Fibroblast of lung (primary cell): ENCODE measurements at regions not wholly inside any gene's neighbourhood (a gene's known extent, or its start where the extent isn't known, plus 50 kb on each side); places are given as distances from the start of the nearest gene placed in this dataset.

ENCODE experiments used
- DNase-seq, 2 donors: peaks; one replicate each; pipeline versions ENCODE4 v3.0.0 to v3.0.0-alpha.2; 2010; ENCODE audit warnings: low read depth in 2 of 2
- H2AFZ ChIP-seq: 2 replicates; pipeline ENCODE4 v1.5.1; 2012; ENCODE audit warnings: low read length, control low read depth, inconsistent platforms
- H3K27ac ChIP-seq: 2 replicates; pipeline ENCODE4 v1.5.1; 2011; ENCODE audit warnings: low read length, control low read depth; ENCODE audit not compliant: insufficient read depth
- H3K27me3 ChIP-seq: 2 replicates; pipeline ENCODE4 v1.5.1; 2011; ENCODE audit warnings: mild to moderate bottlenecking, low read length; ENCODE audit not compliant: control insufficient read depth, insufficient read depth
- H3K36me3 ChIP-seq: 2 replicates; pipeline ENCODE4 v1.5.1; 2011; ENCODE audit warnings: low read length; ENCODE audit not compliant: control insufficient read depth, insufficient read depth
- H3K4me1 ChIP-seq: 2 replicates; pipeline ENCODE4 v1.5.1; 2011; ENCODE audit warnings: low read length; ENCODE audit not compliant: control insufficient read depth, insufficient read depth; ENCODE audit errors: extremely low read depth
- H3K4me2 ChIP-seq: 2 replicates; pipeline ENCODE4 v1.5.1; 2011; ENCODE audit warnings: low read length, control low read depth; ENCODE audit not compliant: insufficient read depth; ENCODE audit errors: extremely low read depth
- H3K4me3 ChIP-seq, 4 experiments: fragments of 200-600 bp in 1 of 4; sonication (generic) in 1 of 4; replicated peaks in 1 of 4; 2 replicates each; pipeline ENCODE4 v1.5.1; 2011 to 2016; ENCODE audit warnings: low read length in 4 of 4, low read depth in 3 of 4, mild to moderate bottlenecking in 3 of 4, control low read depth in 2 of 4, inconsistent platforms in 1 of 4, mixed read lengths in 1 of 4; ENCODE audit not compliant: insufficient read depth in 1 of 4; ENCODE audit errors: control extremely low read depth in 1 of 4
- H3K79me2 ChIP-seq: 2 replicates; pipeline ENCODE4 v1.5.1; 2012; ENCODE audit warnings: mild to moderate bottlenecking, low read length, inconsistent platforms; ENCODE audit not compliant: control insufficient read depth, insufficient read depth
- H3K9ac ChIP-seq: 2 replicates; pipeline ENCODE4 v1.5.1; 2011; ENCODE audit warnings: mild to moderate bottlenecking, low read length, control low read depth; ENCODE audit not compliant: insufficient read depth
- H3K9me3 ChIP-seq: 2 replicates; pipeline ENCODE4 v1.5.1; 2012; ENCODE audit warnings: low read depth, low read length; ENCODE audit not compliant: control insufficient read depth, insufficient read depth
- H4K20me1 ChIP-seq: 2 replicates; pipeline ENCODE4 v1.5.1; 2011; ENCODE audit warnings: low read length; ENCODE audit not compliant: control insufficient read depth, insufficient read depth; ENCODE audit errors: extremely low read depth
- CTCF ChIP-seq, 2 donors: IDR thresholded peaks in 1 of 2; conservative IDR thresholded peaks in 1 of 2; 1 replicate in 1 of 2; 2 replicates in 1 of 2; pipeline ENCODE4 v1.5.1; 2011 to 2012; ENCODE audit warnings: low read length in 2 of 2, control low read depth in 1 of 2, inconsistent platforms in 1 of 2, low read depth in 1 of 2, mild to moderate bottlenecking in 1 of 2
- EZH2 ChIP-seq: IDR thresholded peaks from 2 replicates; pipeline ENCODE4 v1.5.1; 2012; ENCODE audit warnings: low read length, control low read depth, mild to moderate bottlenecking; ENCODE audit errors: missing control alignments

GRCh38 chr14:26709019-26709418 is 111.2 kb upstream of the NOVA1 start:
- Histone ChIP-seq H3K9ac (no peak overlapping the region), H3K4me1 (no peaks in the 10 kb centered on the region), H3K36me3 (no peaks in the 10 kb centered on the region), H3K27me3 (no peaks in the 10 kb centered on the region), H3K4me2 (no peak overlapping the region), H2AFZ (no peak overlapping the region), H3K9me3 (no peaks in the 10 kb centered on the region), H3K27ac (no peak overlapping the region), H3K4me3 (no peak overlapping the region), H3K79me2 (no peaks in the 10 kb centered on the region), H4K20me1 (no peaks in the 10 kb centered on the region)
- no peak for TF ChIP-seq CTCF (conservative IDR thresholded peaks at IDR 0.05 in 1 of 2, IDR thresholded peaks at IDR 0.05 in 1 of 2; ENCODE audit: low read depth in 1 of 2, low read length in 2 of 2)
- TF ChIP-seq EZH2: no peak
- peak; percentile 17 to 71 for DNase-seq

GRCh38 chr14:26719514-26719913 is 121.7 kb upstream of the NOVA1 start:
- H3K27ac ChIP-seq: no peak overlapping the region
- no peaks in the 10 kb centered on the region for H4K20me1 ChIP-seq
- peak; percentile 29 to 83 for DNase-seq
- no peak for TF ChIP-seq EZH2
- TF ChIP-seq CTCF (conservative IDR thresholded peaks at IDR 0.05 in 1 of 2, IDR thresholded peaks at IDR 0.05 in 1 of 2; ENCODE audit: low read depth in 1 of 2, low read length in 2 of 2): no peak
- no peak overlapping the region for H3K4me3 ChIP-seq
- no peaks in the 10 kb centered on the region for H3K9me3 ChIP-seq
- H3K9ac ChIP-seq: no peak overlapping the region
- no peaks in the 10 kb centered on the region for H3K27me3 ChIP-seq
- no peaks in the 10 kb centered on the region for H3K4me1 ChIP-seq
- no peaks in the 10 kb centered on the region for H3K79me2 ChIP-seq
- H2AFZ ChIP-seq: no peak overlapping the region
- no peak overlapping the region for H3K4me2 ChIP-seq
- no peaks in the 10 kb centered on the region for H3K36me3 ChIP-seq

- H3K9me3 ChIP-seq: no peaks in the 10 kb centered on the region
- no peaks in the 10 kb centered on the region for H4K20me1 ChIP-seq
- no peak overlapping the region for H2AFZ ChIP-seq
- H3K4me2 ChIP-seq: no peak overlapping the region
- H3K4me3 ChIP-seq: no peak overlapping the region
- DNase-seq: no peak
- no peak overlapping the region for H3K9ac ChIP-seq
- H3K27me3 ChIP-seq: no peaks in the 10 kb centered on the region
- H3K79me2 ChIP-seq: no peaks in the 10 kb centered on the region
- no peak overlapping the region for H3K27ac ChIP-seq
- no peaks in the 10 kb centered on the region for H3K36me3 ChIP-seq
- H3K4me1 ChIP-seq: no peaks in the 10 kb centered on the region
- TF ChIP-seq CTCF (conservative IDR thresholded peaks at IDR 0.05 in 1 of 2, IDR thresholded peaks at IDR 0.05 in 1 of 2; ENCODE audit: low read depth in 1 of 2, low read length in 2 of 2): no peak
These were observed 124.4 kb upstream of the NOVA1 start for GRCh38 chr14:26722258-26722657.
